GM18508 (cell line): ENCODE measurements at regions not wholly inside any gene's neighbourhood (a gene's known extent, or its start where the extent isn't known, plus 50 kb on each side); places are given as distances from the start of the nearest gene placed in this dataset.
"Not testable (repeated sequence)": the region's sequence is repeated elsewhere in the genome, so short reads cannot be mapped to it uniquely, and the experiment has no call there.

Experiments
- ATAC-seq: cut with Tn5 transposase; IDR thresholded peaks from one replicate; pipeline ENCODE4 v1.9.1; 2021; ENCODE audit warnings: moderate number of reproducible peaks; ENCODE audit not compliant: insufficient read depth, unreplicated experiment

GRCh38 chr1:116850436-116850835, 59.3 kb upstream of the PTGFRN start:
- ATAC-seq = no peak

- not testable (repeated sequence) for ATAC-seq
These were observed 58.5 kb upstream of the PTGFRN start for GRCh38 chr1:116851189-116851588.

- no peak for ATAC-seq
These were observed 57.9 kb upstream of the PTGFRN start for GRCh38 chr1:116851846-116852245.

- no peak for ATAC-seq
These were observed 57.3 kb upstream of the PTGFRN start for GRCh38 chr1:116852367-116852766.

GRCh38 chr1:116852910-116853309, 56.8 kb upstream of the PTGFRN start:
- ATAC-seq = no peak

GRCh38 chr1:116853680-116854402, 55.9 kb upstream of the PTGFRN start:
- ATAC-seq = no peak

GRCh38 chr1:116854403-116854690, 55.4 kb upstream of the PTGFRN start:
- no peak for ATAC-seq

- no peak for ATAC-seq
These were observed 55.0 kb upstream of the PTGFRN start for GRCh38 chr1:116854716-116855115.

GRCh38 chr1:116855191-116855619, 54.5 kb upstream of the PTGFRN start:
- no peak for ATAC-seq

- ATAC-seq = no peak
These were observed 53.9 kb upstream of the PTGFRN start for GRCh38 chr1:116855773-116856201.

- no peak for ATAC-seq
These were observed 53.4 kb upstream of the PTGFRN start for GRCh38 chr1:116856312-116856711.

GRCh38 chr1:116857092-116857491, 52.6 kb upstream of the PTGFRN start:
- no peak for ATAC-seq
